EL (cell line): ENCODE measurements at regions not wholly inside any gene's neighbourhood (a gene's known extent, or its start where the extent isn't known, plus 50 kb on each side); places are given as distances from the start of the nearest gene placed in this dataset.

Source experiments
- DNase-seq: peaks from one replicate; pipeline ENCODE4 v3.0.0-alpha.2; 2016

GRCh38 chr13:33723772-33724435 lies 94.0 kb upstream of the RFC3 start:
- DNase-seq = peak; percentile 83

DNA sequence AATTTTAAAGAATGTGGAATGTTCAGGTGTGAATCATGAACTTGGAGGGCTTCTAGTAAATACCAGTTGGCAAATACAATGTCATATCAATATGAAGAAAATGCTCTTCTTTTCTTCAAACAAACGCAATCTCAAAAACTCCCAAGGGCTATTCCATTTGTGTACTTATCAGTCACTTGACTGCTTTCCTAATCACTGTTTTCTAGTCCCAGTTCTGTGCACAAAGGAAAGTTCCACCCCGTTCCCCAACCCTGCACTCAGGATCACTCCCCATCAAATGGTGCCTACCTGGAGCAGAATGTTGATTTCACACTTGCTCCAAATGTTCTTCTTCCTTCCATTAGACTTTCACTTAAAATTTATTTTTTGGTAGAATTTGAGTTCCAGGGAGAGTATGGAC lies 92.6 kb upstream of the RFC3 start:
- DNase-seq = no peak

DNA sequence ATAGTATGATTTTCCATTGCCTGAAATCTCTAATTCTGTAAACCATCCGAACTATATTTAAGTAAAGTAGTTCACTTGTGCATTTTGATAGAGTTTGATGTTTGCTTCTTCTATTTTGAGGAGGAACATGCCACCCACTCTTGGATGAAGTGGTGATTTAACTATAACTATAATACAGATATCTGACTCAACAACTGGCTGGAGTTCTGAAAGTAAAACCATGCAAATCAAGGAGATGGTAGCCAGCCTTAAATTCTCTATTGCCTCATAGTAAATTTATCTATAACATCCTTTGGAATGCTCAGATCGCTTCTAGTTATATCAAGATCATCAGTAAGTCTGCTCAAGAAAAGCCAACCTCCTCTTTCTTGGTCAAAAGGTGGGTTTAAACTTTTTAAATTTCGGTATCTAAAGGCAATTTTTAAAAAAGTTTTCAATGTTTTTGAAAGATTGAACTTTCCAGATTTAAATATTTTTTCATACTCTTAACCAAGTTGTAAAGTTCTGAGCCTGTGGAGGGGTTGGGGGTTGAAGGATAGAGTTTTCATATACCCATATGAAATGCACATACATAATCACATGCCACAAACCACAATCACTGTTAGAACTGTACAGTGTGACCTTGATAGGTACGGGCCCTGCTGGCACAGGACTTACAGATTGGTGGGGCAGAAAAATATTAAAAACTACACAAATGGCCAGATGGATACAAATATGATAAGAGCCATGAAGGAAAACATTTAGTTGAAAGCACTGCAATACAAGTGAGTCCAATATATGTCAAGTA lies 90.5 kb upstream of the RFC3 start:
- DNase-seq = no peak

DNA sequence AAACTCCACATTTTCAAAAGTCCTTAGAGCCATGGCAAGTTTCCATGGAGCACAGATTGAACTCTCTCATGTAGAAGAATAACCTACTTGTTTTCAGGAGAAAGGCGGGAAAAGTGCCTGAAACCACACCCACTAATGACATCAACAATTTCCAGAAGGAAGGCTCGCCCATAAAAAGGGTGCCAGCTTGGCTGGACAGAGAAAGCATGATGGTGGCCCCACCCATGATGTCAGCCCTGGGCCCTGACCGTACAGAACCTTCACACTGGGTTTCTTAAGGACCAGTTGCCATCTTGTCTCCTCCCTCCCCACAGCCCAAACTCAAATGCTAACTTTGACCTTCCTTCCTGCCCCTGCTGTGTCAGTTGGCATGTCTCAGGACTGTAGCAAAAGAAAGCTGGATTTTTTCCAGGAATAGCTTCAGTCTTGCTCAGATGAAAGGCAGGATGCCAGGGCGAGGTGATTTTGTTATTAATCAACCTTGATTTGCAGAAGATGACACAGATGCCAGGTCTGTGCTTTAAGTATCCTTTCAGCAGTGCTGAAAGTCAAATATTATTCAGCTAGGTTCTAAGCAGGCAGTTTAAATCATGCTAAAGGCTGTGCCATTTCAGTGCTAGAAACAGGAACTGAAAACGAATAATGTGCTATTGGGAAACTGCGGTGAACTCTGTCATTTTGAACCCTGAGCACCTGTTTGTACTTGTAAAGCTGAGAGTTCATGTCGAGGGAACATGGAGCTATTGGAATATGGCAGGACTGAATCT lies 89.5 kb upstream of the RFC3 start:
- DNase-seq = peak; percentile 17

GRCh38 chr13:33730147-33730546 lies 87.8 kb upstream of the RFC3 start:
- no peak for DNase-seq

- no peak for DNase-seq
Measured at GRCh38 chr13:33730619-33731018, 87.3 kb upstream of the RFC3 start.

- no peak for DNase-seq
Measured at GRCh38 chr13:33735276-33735675, 82.7 kb upstream of the RFC3 start.

DNA sequence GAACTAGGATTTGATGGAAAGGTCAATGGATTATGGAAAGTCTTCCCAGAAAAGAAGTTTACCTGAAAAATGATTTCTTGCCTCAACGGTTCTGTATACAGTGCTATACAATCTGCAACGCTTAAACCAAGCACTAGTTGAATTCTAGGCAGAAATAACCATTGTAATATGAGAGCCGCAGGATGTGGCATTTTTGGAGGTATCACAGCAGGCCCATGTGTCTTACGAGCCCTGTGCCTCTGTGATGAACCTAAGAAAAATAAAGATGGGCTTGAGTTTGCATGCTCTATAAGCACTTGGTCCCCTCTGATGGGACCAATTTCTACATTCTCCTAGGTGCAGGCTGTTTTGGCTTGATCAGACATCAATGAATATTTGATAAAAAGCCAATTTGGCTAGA lies 78.7 kb upstream of the RFC3 start:
- no peak for DNase-seq

DNA sequence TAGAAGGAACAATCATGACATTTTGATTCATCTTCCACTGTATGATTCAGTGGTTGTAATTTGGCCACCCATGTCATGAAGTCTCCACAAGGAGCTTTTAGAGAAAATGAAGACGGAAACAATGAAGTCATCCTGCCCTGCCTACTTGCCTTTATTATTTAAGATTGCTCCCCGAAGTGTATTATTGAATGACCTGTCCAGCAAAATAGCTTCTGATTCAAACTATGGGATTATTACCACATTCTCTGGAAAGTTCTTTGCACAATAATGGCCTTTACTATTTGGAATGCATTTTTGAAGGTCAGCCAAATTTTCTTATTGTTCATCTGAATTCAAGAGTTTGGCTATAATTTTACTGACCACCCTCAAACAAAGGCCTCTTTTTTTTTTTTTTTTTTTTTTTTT lies 77.8 kb upstream of the RFC3 start:
- peak; percentile 73 for DNase-seq

DNA sequence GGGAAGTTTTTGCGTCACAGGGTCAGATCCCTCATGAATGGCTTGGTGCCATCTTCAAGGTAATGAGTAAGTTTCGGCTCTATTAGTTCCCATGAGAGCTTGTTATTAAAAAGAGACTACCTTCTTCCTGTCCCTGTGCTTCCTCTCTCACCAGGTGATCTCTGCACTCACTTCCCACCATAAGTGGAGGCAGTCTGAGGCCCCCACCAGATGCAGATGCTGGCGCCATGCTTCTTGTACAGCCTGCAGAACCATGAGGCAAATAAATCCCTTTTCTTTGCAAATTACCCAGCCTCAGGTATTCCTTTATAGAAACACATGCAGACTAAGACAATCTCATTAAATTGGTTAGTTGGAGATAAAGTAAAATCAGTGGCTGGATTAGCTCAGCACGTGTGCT lies 75.6 kb upstream of the RFC3 start:
- no peak for DNase-seq

GRCh38 chr13:33743438-33744368 lies 74.2 kb upstream of the RFC3 start:
- no peak for DNase-seq

DNA sequence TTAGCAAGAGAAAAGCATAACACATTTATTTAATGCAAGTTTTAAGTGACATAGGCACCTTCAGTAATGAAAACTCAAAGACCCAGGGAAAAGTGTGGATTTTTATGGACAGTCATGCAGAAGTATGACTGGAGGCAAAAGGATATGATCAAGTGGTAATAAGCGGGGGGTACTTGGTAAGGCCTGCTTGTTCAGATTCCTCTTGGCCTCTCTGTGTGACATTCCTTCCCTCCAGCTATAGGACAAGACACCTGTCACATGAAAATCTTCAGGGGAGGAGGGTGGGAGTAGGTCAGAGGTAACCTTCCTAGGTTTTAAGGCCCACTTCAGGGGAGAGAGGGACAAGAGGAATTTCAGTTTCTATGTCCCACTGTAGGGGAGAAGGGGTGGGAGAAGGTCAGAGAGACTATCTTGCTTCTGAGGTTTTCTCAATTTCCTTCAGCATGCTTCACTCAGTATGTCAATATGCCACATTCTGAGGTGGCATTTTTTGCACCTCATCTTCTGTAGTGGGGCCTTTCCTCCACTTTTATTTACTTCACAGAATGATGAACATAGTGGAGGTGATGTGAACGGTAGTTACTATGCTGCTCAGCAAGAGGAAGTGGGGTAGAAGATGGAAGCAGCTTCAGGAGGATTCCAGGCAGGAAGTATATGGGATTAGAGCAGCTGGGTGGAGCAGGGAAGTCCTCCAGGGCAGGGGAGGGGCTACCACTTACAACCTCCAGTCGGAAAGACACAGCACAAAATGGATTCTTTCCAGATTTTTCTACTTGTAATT lies 73.2 kb upstream of the RFC3 start:
- DNase-seq = peak; percentile 45

DNA sequence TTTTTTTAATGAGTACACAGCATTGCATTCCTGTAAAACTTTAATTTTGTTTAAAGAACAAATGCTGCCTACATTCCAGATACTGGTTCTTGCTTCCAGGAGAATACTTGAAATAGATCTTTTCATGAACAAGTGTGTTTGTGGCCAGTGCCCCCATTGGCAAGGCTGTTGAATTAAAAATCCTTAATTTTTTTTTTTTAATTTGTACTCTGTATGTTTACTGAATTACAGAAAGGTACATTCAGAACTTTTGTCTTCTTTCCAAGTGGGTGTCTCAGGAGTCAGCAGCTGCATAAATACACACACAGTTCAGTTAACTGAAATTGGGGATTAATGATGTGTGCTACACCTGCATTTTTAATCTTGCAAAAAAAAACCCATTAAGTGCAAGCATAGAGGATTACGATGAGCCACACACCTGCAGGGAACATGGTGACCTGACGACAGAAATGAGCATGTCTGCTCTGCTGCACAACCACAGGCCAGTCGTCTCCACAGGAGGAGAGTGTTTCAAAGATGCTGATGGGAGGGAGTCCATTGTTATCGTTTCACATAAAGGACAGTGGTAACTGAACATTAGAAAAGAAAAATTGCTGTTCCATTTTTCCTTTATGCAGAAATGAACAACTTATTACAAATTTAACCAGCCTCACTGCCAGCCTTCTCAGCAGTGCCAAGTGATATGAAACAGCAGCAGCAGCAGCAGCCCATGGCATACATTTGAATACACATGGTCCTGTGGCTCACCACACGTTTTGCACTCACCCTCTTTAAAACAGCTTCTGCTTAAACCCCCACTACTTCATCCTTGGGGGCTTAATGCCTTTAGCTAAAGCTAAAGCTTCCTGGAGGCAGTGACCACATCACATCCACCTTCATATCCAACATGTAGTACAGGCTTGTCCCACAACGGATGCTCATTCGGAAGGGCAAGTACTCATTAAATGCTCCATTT lies 72.3 kb upstream of the RFC3 start:
- no peak for DNase-seq

GRCh38 chr13:33746867-33747266 lies 71.1 kb upstream of the RFC3 start:
- no peak for DNase-seq

DNA sequence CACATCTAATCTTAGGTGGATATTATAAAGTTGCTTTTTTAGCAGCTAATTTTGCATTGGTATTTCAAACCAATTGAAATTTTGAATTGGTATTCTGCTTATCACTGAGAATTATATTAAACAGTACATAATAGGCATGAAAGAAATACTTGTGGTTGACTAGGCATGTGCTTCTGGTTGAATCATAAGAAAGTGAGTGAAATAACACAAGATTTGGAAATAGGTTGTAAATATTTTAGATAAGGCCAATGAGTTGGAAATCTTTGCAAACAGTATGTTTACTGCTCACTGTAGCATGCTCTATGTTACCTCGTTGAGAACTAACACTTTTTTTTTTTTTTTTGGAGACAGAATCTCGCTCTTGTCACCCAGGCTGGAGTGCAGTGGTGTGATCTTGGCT lies 66.8 kb upstream of the RFC3 start:
- peak; percentile 56 for DNase-seq

DNA sequence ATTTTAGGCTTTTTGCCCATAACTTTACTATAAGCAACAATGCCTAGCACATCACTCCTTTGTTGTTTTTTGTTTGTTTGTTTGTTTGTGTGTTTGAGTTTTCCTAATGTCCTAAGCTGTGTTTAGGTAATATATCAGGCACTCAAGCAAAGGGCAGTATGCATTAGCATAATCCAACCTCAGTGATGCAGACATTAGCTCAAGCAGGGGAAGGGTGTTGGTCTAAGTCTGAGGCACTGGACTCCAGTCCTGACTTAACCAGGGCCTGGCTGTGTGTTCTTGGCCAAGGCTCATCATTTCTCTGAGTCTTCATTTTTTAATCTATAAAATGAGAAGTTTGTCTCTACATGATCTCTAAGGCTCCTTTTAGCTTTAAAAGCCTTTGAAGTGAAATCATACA lies 65.9 kb upstream of the RFC3 start:
- no peak for DNase-seq

- DNase-seq = no peak
Measured at GRCh38 chr13:33752597-33752996, 65.4 kb upstream of the RFC3 start.

GRCh38 chr13:33756929-33757328 lies 61.0 kb upstream of the RFC3 start:
- no peak for DNase-seq

DNA sequence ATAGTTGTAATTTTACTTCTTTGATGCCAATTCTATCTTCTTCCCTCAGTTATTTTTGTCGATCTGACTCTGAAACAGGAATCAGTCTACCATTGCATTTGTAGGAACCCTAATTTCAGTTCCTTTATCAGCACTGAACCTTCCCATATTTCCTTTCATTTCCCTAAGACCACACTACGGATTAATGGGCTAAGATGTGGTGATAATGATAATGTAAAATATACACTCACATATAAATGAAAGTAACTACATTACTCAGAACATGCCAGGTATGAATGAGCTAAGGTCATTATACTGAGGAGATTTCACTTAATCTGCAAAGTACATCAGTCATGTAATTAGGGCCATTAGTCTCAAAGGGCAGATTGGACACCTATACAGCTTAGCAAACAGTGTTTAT lies 60.2 kb upstream of the RFC3 start:
- DNase-seq = no peak

DNA sequence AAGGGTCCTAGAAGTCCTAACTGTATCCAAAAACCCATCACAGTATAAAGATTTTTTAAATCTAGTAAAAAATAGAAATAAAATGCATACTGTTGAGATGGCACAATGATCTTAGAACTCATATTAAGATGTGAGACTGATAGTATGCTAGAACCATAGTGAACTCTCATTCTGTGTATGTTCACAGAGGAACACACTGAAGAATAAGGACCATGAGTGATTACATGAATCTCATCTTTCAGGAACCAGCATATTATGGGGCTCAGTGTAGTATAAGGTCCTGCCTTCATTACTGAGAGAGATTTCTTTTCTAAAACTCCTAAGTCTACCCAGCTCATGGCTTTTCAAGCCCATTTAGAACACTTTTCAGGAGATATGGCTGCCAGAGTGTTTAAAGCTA lies 59.8 kb upstream of the RFC3 start:
- no peak for DNase-seq

- DNase-seq = peak; percentile 27
Measured at GRCh38 chr13:33761740-33762139, 56.2 kb upstream of the RFC3 start.
